ENCODE measurements at regions not wholly inside any gene's neighbourhood (a gene's known extent, or its start where the extent isn't known, plus 50 kb on each side); places are given as distances from the start of the nearest gene placed in this dataset.

- no peak for TF ChIP-seq CTCF (IDR thresholded peaks at IDR 0.05)
Observed at GRCh38 chr3:81315030-81315429, 446.4 kb downstream of the GBE1 start.

GRCh38 chr3:81311321-81311720 is 450.1 kb downstream of the GBE1 start:
- TF ChIP-seq CTCF (IDR thresholded peaks at IDR 0.05), result no peak

GRCh38 chr3:81308306-81308705 is 453.1 kb downstream of the GBE1 start:
- no peak for TF ChIP-seq CTCF (IDR thresholded peaks at IDR 0.05)

GRCh38 chr3:81307221-81307620 is 454.2 kb downstream of the GBE1 start:
- TF ChIP-seq CTCF (IDR thresholded peaks at IDR 0.05), result no peak

- TF ChIP-seq CTCF (IDR thresholded peaks at IDR 0.05), result no peak
Observed at GRCh38 chr3:81303321-81303720, 458.1 kb downstream of the GBE1 start.

GRCh38 chr3:81302045-81302444 is 459.4 kb downstream of the GBE1 start:
- peak; percentile 78 for TF ChIP-seq CTCF (IDR thresholded peaks at IDR 0.05)

GRCh38 chr3:81301230-81301629 is 460.2 kb downstream of the GBE1 start:
- no peak for TF ChIP-seq CTCF (IDR thresholded peaks at IDR 0.05)

- TF ChIP-seq CTCF (IDR thresholded peaks at IDR 0.05), result no peak
Observed at GRCh38 chr3:81300324-81300927, 461.0 kb downstream of the GBE1 start.
